HepG2 (cell line): ENCODE measurements at regions not wholly inside any gene's neighbourhood (a gene's known extent, or its start where the extent isn't known, plus 50 kb on each side); places are given as distances from the start of the nearest gene placed in this dataset.

ENCODE experiments used
- EZH2 ChIP-seq: conservative IDR thresholded peaks from 2 replicates; pipeline ENCODE4 v1.6.1; 2012; ENCODE audit warnings: mild to moderate bottlenecking, low read depth, low read length, moderate library complexity
- HNRNPUL1 ChIP-seq: fragments of 200-400 bp; formaldehyde crosslinking; IDR thresholded peaks from 2 replicates; pipeline ENCODE4 v1.6.1; 2017; ENCODE audit warnings: low read depth, mild to moderate bottlenecking, low read length, moderate library complexity
- NONO ChIP-seq, 2 experiments: fragments of 450-650 bp in 1 of 2; sonication (generic) in 1 of 2; formaldehyde crosslinking in 1 of 2; IDR thresholded peaks in 1 of 2; conservative IDR thresholded peaks in 1 of 2; 2 replicates each; pipeline versions ENCODE4 v1.6.1 to v1.8.0; 2017 to 2022; ENCODE audit warnings: mild to moderate bottlenecking in 1 of 2, missing genetic modification reagents in 1 of 2, moderate library complexity in 1 of 2
- TFDP2 ChIP-seq: sonication (generic); formaldehyde crosslinking; IDR thresholded peaks from 2 replicates; pipeline ENCODE4 v1.4.0; 2020; ENCODE audit warnings: missing genetic modification reagents
- ZBTB40 ChIP-seq, 2 experiments: fragments of 450-650 bp in 1 of 2; sonication (generic) in 1 of 2; formaldehyde crosslinking in 1 of 2; IDR thresholded peaks; 2 replicates each; pipeline versions ENCODE4 v1.6.1 to v1.8.0; 2016 to 2022; ENCODE audit warnings: antibody characterized with exemption in 1 of 2, mild to moderate bottlenecking in 1 of 2, missing genetic modification reagents in 1 of 2
- ZFYVE20 ChIP-seq: sonication (generic); formaldehyde crosslinking; IDR thresholded peaks from 2 replicates; pipeline ENCODE4 v1.8.0; 2023; ENCODE audit warnings: low read depth, mild to moderate bottlenecking, moderate library complexity, missing genetic modification reagents, borderline replicate concordance
- ZKSCAN8 ChIP-seq: IDR thresholded peaks from 2 replicates; pipeline ENCODE4 v1.6.1; 2016; ENCODE audit warnings: borderline replicate concordance, missing genetic modification reagents, missing compliant biosample characterization
- ZNF367 ChIP-seq: sonication (generic); formaldehyde crosslinking; IDR thresholded peaks from 2 replicates; pipeline ENCODE4 v1.4.0; 2020; ENCODE audit warnings: missing genetic modification reagents, borderline replicate concordance
- ZNF451 ChIP-seq: sonication (generic); formaldehyde crosslinking; IDR thresholded peaks from 2 replicates; pipeline ENCODE4 v1.5.0; 2020; ENCODE audit warnings: mild to moderate bottlenecking, missing genetic modification reagents
- ZNF572 ChIP-seq: sonication (generic); formaldehyde crosslinking; IDR thresholded peaks from 2 replicates; pipeline ENCODE4 v1.5.1; 2020; ENCODE audit warnings: mild to moderate bottlenecking, missing genetic modification reagents
- ZSCAN29 ChIP-seq: sonication (generic); formaldehyde crosslinking; conservative IDR thresholded peaks from 2 replicates; pipeline ENCODE4 v1.4.0; 2020; ENCODE audit warnings: mild to moderate bottlenecking, missing genetic modification reagents
- ZZZ3 ChIP-seq: sonication (generic); formaldehyde crosslinking; IDR thresholded peaks from 2 replicates; pipeline ENCODE4 v1.4.0; 2020; ENCODE audit warnings: missing genetic modification reagents, mild to moderate bottlenecking, borderline replicate concordance

- TF ChIP-seq ZZZ3 (CRISPR knock-in tag): no peak
- TF ChIP-seq ZFYVE20 (CRISPR knock-in tag): no peak
- TF ChIP-seq ZBTB40 (IDR thresholded peaks at IDR 0.05): no peak
- no peak for TF ChIP-seq ZBTB40 (CRISPR knock-in tag; IDR thresholded peaks at IDR 0.05)
- TF ChIP-seq TFDP2 (CRISPR knock-in tag): no peak
- no peak for TF ChIP-seq ZNF451
- no peak for TF ChIP-seq ZSCAN29
- TF ChIP-seq HNRNPUL1: no peak
- TF ChIP-seq ZKSCAN8 (CRISPR knock-in tag): no peak
- TF ChIP-seq NONO (IDR thresholded peaks at IDR 0.05): no peak
- TF ChIP-seq NONO (CRISPR knock-in tag; conservative IDR thresholded peaks at IDR 0.05): no peak
- no peak for TF ChIP-seq ZNF367 (CRISPR knock-in tag)
- no peak for TF ChIP-seq EZH2
- no peak for TF ChIP-seq ZNF572
Observed at GRCh38 chr7:41000042-41000441, 702.8 kb downstream of the INHBA start.
